MM.1S (cell line): ENCODE measurements at regions not wholly inside any gene's neighbourhood (a gene's known extent, or its start where the extent isn't known, plus 50 kb on each side); places are given as distances from the start of the nearest gene placed in this dataset.

Source experiments
- CTCF ChIP-seq: fragments of 300-600 bp; sonication (generic); IDR thresholded peaks from 2 replicates; pipeline ENCODE4 v1.5.1; 2016; ENCODE audit warnings: antibody characterized with exemption, low read length, mixed read lengths
- EZH2 ChIP-seq: fragments of 300-600 bp; sonication (generic); optimal IDR thresholded peaks from 2 replicates; pipeline ENCODE3; 2017; ENCODE audit warnings: low read depth, mild to moderate bottlenecking, antibody characterized with exemption, low read length, mixed read lengths
- EZH2phosphoT487 ChIP-seq: fragments of 300-600 bp; sonication (generic); IDR thresholded peaks from 2 replicates; pipeline ENCODE4 v1.6.1; 2018; ENCODE audit warnings: antibody characterized with exemption, low read length

GRCh38 chr13:47843005-47843404 lies 158.1 kb downstream of the SUCLA2 start:
- TF ChIP-seq CTCF = no peak
- no peak for TF ChIP-seq EZH2phosphoT487
- TF ChIP-seq EZH2 = no peak
